K562 (cell line): ENCODE measurements at regions not wholly inside any gene's neighbourhood (a gene's known extent, or its start where the extent isn't known, plus 50 kb on each side); places are given as distances from the start of the nearest gene placed in this dataset.

Experiments used
- ATAC-seq: fragments of 200-7000 bp; cut with Tn5 transposase; 3 replicates; pipeline ENCODE4 v1.9.1; 2020; ENCODE audit warnings: moderate library complexity
- BruUV-seq: library from RNA; stranded (reverse); fragments of 400-500 nt; replicated peaks from 2 replicates; lab custom pipeline; 2021; lab: Mats Ljungman, UMichigan
- CTCF ChIA-PET: fragments of 300-600 bp; formaldehyde crosslinking; extraction: SDS; loops from one replicate; lab custom pipeline; 2021; ENCODE audit warnings: low intra/inter-chr PET ratio; lab: Yijun Ruan, JAX
- POLR2A ChIA-PET: fragments of 300-600, 350-650 bp; sonication (Branson Sonifier 250); formaldehyde crosslinking; extraction: SDS; loops from one replicate; lab custom pipeline; 2021; ENCODE audit warnings: antibody characterized with exemption, inconsistent platforms; lab: Yijun Ruan, JAX
- DNase-seq, 4 experiments: peaks; one replicate each; pipeline versions ENCODE4 v3.0.0 to v3.0.0-alpha.2; 2011 to 2018; ENCODE audit warnings: low spot score in 3 of 4, mixed read lengths in 3 of 4; ENCODE audit errors: extremely low read depth in 1 of 4
- FAIRE-seq: peaks from 2 replicates; lab custom pipeline; 2011; peaks lifted over from hg19 to GRCh38; lab: Jason Lieb, UNC
- H2AFZ ChIP-seq: 2 replicates; pipeline ENCODE4 v1.6.0; 2011; ENCODE audit warnings: low read depth, low read length, control low read depth, inconsistent platforms
- H3K27ac ChIP-seq: fragments of 200-600 bp; 3 replicates; pipeline ENCODE4 v1.8.0; 2011; ENCODE audit warnings: low read depth, mild to moderate bottlenecking, control low read depth, inconsistent platforms, low read length, moderate library complexity, mixed read lengths; ENCODE audit errors: extremely low read depth
- H3K27me3 ChIP-seq, 2 experiments: fragments of 300-600 bp in 1 of 2; 2 replicates in 1 of 2; 3 replicates in 1 of 2; pipeline versions ENCODE4 v1.6.0 to v1.8.0; 2011; ENCODE audit warnings: inconsistent platforms in 2 of 2, low read length in 2 of 2, mild to moderate bottlenecking in 1 of 2, mixed read lengths in 1 of 2, moderate library complexity in 1 of 2; ENCODE audit not compliant: control insufficient read depth in 2 of 2, insufficient read depth in 2 of 2
- H3K36me3 ChIP-seq: fragments of 300-600 bp; 3 replicates; pipeline ENCODE4 v1.8.0; 2011; ENCODE audit warnings: mild to moderate bottlenecking, low read length, inconsistent platforms; ENCODE audit not compliant: control insufficient read depth, insufficient read depth
- H3K4me1 ChIP-seq, 2 experiments: fragments of 200-600 bp in 1 of 2; replicated peaks in 1 of 2; 2 replicates in 1 of 2; 3 replicates in 1 of 2; pipeline versions ENCODE4 v1.5.1 to v1.8.0; 2011; ENCODE audit warnings: inconsistent platforms in 2 of 2, low read length in 2 of 2, mild to moderate bottlenecking in 1 of 2, mixed read lengths in 1 of 2, moderate library complexity in 1 of 2; ENCODE audit not compliant: control insufficient read depth in 2 of 2, insufficient read depth in 2 of 2
- H3K4me2 ChIP-seq: 2 replicates; pipeline ENCODE4 v1.6.1; 2011; ENCODE audit warnings: low read length, control low read depth, inconsistent platforms, mixed read lengths; ENCODE audit not compliant: insufficient read depth
- H3K4me3 ChIP-seq: fragments of 200-600 bp; sonication (generic), shearing (Covaris generic); 2 replicates; pipeline ENCODE4 v1.5.1; 2016; ENCODE audit warnings: control low read depth, inconsistent platforms
- H3K79me2 ChIP-seq: fragments of 200-600 bp; 3 replicates; pipeline ENCODE4 v1.8.0; 2011; ENCODE audit warnings: low read length, inconsistent platforms; ENCODE audit not compliant: control insufficient read depth, insufficient read depth
- H3K9ac ChIP-seq, 2 experiments: 2 replicates each; pipeline versions ENCODE4 v1.6.0 to v1.6.1; 2011; ENCODE audit warnings: low read depth in 2 of 2, low read length in 2 of 2, control low read depth in 1 of 2, inconsistent platforms in 1 of 2, mild to moderate bottlenecking in 1 of 2, mixed read lengths in 1 of 2; ENCODE audit not compliant: insufficient read depth in 1 of 2
- H3K9me1 ChIP-seq: one replicate; pipeline ENCODE4 v1.6.0; 2011; ENCODE audit warnings: inconsistent platforms, mild to moderate bottlenecking, low read length, moderate library complexity; ENCODE audit not compliant: control insufficient read depth, insufficient read depth
- H3K9me3 ChIP-seq: replicated peaks from 2 replicates; pipeline ENCODE4 v1.5.1; 2011; ENCODE audit warnings: low read depth, low read length, inconsistent platforms; ENCODE audit not compliant: control insufficient read depth, insufficient read depth
- H4K20me1 ChIP-seq: replicated peaks from 2 replicates; pipeline ENCODE4 v1.6.1; 2011; ENCODE audit warnings: low read length, inconsistent platforms, mixed read lengths; ENCODE audit not compliant: control insufficient read depth, insufficient read depth
- ADNP ChIP-seq: fragments of 200-800 bp; sonication (Bioruptor generic); IDR thresholded peaks from 2 replicates; pipeline ENCODE4 v1.6.1; 2016; ENCODE audit warnings: missing genetic modification characterization, missing compliant biosample characterization
- CEBPG ChIP-seq, 3 experiments: fragments of 200-800 bp in 1 of 3; sonication (Bioruptor generic) in 1 of 3; sonication (generic) in 1 of 3; formaldehyde crosslinking in 1 of 3; IDR thresholded peaks in 2 of 3; conservative IDR thresholded peaks in 1 of 3; 2 replicates each; pipeline versions ENCODE4 v1.6.1 to v1.8.0; 2016 to 2022; ENCODE audit warnings: missing compliant biosample characterization in 2 of 3, missing genetic modification characterization in 2 of 3, mild to moderate bottlenecking in 1 of 3, missing genetic modification reagents in 1 of 3
- PRMT5 ChIP-seq: sonication (generic); formaldehyde crosslinking; IDR thresholded peaks from 2 replicates; pipeline ENCODE4 v1.5.0; 2020; ENCODE audit warnings: missing genetic modification reagents
- RREB1 ChIP-seq: fragments of 250-450 bp; sonication (Bioruptor Pico); IDR thresholded peaks from 2 replicates; pipeline ENCODE4 v1.4.0; 2020
- SLC30A9 ChIP-seq: fragments of 250-450 bp; sonication (Bioruptor Pico); IDR thresholded peaks from 2 replicates; pipeline ENCODE4 v1.8.0; 2022; ENCODE audit warnings: mild to moderate bottlenecking, moderate library complexity
- SOX6 ChIP-seq: fragments of 450-650 bp; IDR thresholded peaks from 2 replicates; pipeline ENCODE4 v1.6.1; 2014; ENCODE audit warnings: mild to moderate bottlenecking
- ZNF507 ChIP-seq: conservative IDR thresholded peaks from 2 replicates; pipeline ENCODE4 v1.6.1; 2017; ENCODE audit warnings: missing genetic modification characterization, missing compliant biosample characterization
- ZNF830 ChIP-seq: fragments of 250-450 bp; sonication (Bioruptor Pico); IDR thresholded peaks from 2 replicates; pipeline ENCODE4 v1.5.0; 2021; ENCODE audit warnings: mild to moderate bottlenecking
- WGBS: fragments of 100-300 bp; shearing (Covaris generic); methylation state at CpG from one replicate; pipeline ENCODE4 v1.1.6; 2016; ENCODE audit warnings: low coverage, mixed read lengths; ENCODE audit not compliant: insufficient coverage; ENCODE audit errors: missing lambda C conversion rate; 5-methylcytosine and 5-hydroxymethylcytosine counted together
- in situ Hi-C: fragments of 300-500 bp; cut with MboI; formaldehyde crosslinking; loops from 4 replicates; pipeline ENCODE4 v1.15.0; 2018; ENCODE audit warnings: inconsistent platforms, mixed read lengths
- intact Hi-C: fragments of 100-400 bp; cut with micrococcal nuclease; formaldehyde crosslinking; loops from 2 replicates; pipeline ENCODE4 v1.14.2; 2022

GRCh38 chr3:99031778-99032177, 130.3 kb upstream of the DCBLD2 start:
- Histone ChIP-seq H3K9me3 (no peaks in the 10 kb centered on the region), H3K4me1 (no peaks in the 10 kb centered on the region; a peak in 1 of 5 replicates), H3K9ac (no peak overlapping the region), H2AFZ (no peak overlapping the region), H4K20me1 (no peaks in the 10 kb centered on the region), H3K4me2 (no peak overlapping the region), H3K9me1 (no peaks in the 10 kb centered on the region), H3K4me3 (no peak overlapping the region), H3K79me2 (no peaks in the 10 kb centered on the region), H3K27ac (no peak overlapping the region)
- ChIA-PET POLR2A (no interaction called here), CTCF (no interaction called here)
- BruUV-seq: no TSS peak
- FAIRE-seq (no peak), DNase-seq (no peak)
- intact Hi-C loops: no loop called here
- WGBS: 0% methylated on average over 4 of the region's 4 CpGs
- TF ChIP-seq ADNP (no peak), ZNF830 (CRISPR knock-in tag) (no peak), RREB1 (CRISPR knock-in tag) (no peak), ZNF507 (tag) (no peak), SOX6 (no peak), CEBPG (CRISPR knock-in tag; IDR thresholded peaks at IDR 0.05) (no peak), CEBPG (tag; conservative IDR thresholded peaks at IDR 0.05 in 1 of 2, IDR thresholded peaks at IDR 0.05 in 1 of 2) (no peak), SLC30A9 (CRISPR knock-in tag) (no peak), PRMT5 (CRISPR knock-in tag) (no peak)
- TF ChIP-seq, all 486 proteins: peak for 0
- no peaks in the 10 kb centered on the region for H3K36me3 ChIP-seq
- no peak for ATAC-seq
- in situ Hi-C loops: no loop called here
- H3K27me3 ChIP-seq: no peaks in the 10 kb centered on the region
